Smooth muscle cell (in vitro differentiated cells): ENCODE measurements at regions not wholly inside any gene's neighbourhood (a gene's known extent, or its start where the extent isn't known, plus 50 kb on each side); places are given as distances from the start of the nearest gene placed in this dataset.

Source experiments
- DNase-seq: peaks from one replicate; lab custom pipeline; 2025; ENCODE audit not compliant: unreplicated experiment; lab: John Stamatoyannopoulos, UW
- H2AFZ ChIP-seq: fragments of 200-600 bp; sonication (generic); 2 replicates; pipeline ENCODE4 v1.6.0; 2016; ENCODE audit warnings: antibody characterized with exemption, low read depth, mild to moderate bottlenecking
- H3F3A ChIP-seq: fragments of 200-600 bp; sonication (generic); 2 replicates; pipeline ENCODE4 v1.6.0; 2017; ENCODE audit warnings: antibody characterized with exemption, low read depth
- H3K27ac ChIP-seq: fragments of 200-600 bp; sonication (generic); 2 replicates; pipeline ENCODE4 v1.5.1; 2016; ENCODE audit warnings: low read depth, mild to moderate bottlenecking
- H3K27me3 ChIP-seq: fragments of 200-600 bp; sonication (generic); 2 replicates; pipeline ENCODE4 v1.6.1; 2016; ENCODE audit warnings: low read depth, mild to moderate bottlenecking
- H3K36me3 ChIP-seq: fragments of 200-600 bp; sonication (generic); 2 replicates; pipeline ENCODE4 v1.5.1; 2016; ENCODE audit warnings: low read depth
- H3K4me1 ChIP-seq: fragments of 200-600 bp; sonication (generic); 2 replicates; pipeline ENCODE4 v1.5.1; 2016; ENCODE audit warnings: low read depth
- H3K4me2 ChIP-seq: fragments of 200-600 bp; sonication (generic); 2 replicates; pipeline ENCODE4 v1.6.0; 2016; ENCODE audit warnings: mild to moderate bottlenecking
- H3K4me3 ChIP-seq: fragments of 200-600 bp; sonication (generic); 2 replicates; pipeline ENCODE4 v1.5.1; 2016; ENCODE audit warnings: mild to moderate bottlenecking
- H3K79me2 ChIP-seq: fragments of 200-600 bp; sonication (generic); 2 replicates; pipeline ENCODE4 v1.6.0; 2016; ENCODE audit warnings: low read depth, mild to moderate bottlenecking
- H3K9ac ChIP-seq: fragments of 200-600 bp; sonication (generic); 2 replicates; pipeline ENCODE4 v1.6.0; 2016; ENCODE audit warnings: low read depth
- H3K9me3 ChIP-seq: fragments of 200-600 bp; sonication (generic); replicated peaks from 2 replicates; pipeline ENCODE4 v1.5.1; 2016; ENCODE audit warnings: low read depth
- H4K20me1 ChIP-seq: fragments of 200-600 bp; sonication (generic); 2 replicates; pipeline ENCODE4 v1.6.0; 2016; ENCODE audit warnings: low read depth
- CTCF ChIP-seq: fragments of 200-600 bp; sonication (generic); IDR thresholded peaks from 2 replicates; pipeline ENCODE4 v1.5.1; 2017; ENCODE audit warnings: borderline replicate concordance, mild to moderate bottlenecking, antibody characterized with exemption; ENCODE audit not compliant: insufficient read depth, poor library complexity, severe bottlenecking
- WGBS: methylation state at CpG from one replicate; pipeline ENCODE4 v1.1.7; 2016; ENCODE audit warnings: low lambda C conversion rate; 5-methylcytosine and 5-hydroxymethylcytosine counted together

- Histone ChIP-seq H3K4me1 (no peaks in the 10 kb centered on the region), H3K27ac (no peak overlapping the region), H3K9me3 (no peaks in the 10 kb centered on the region), H3F3A (no peaks in the 10 kb centered on the region), H3K4me2 (no peak overlapping the region), H3K79me2 (no peaks in the 10 kb centered on the region), H3K4me3 (no peak overlapping the region), H4K20me1 (no peaks in the 10 kb centered on the region), H3K27me3 (no peaks in the 10 kb centered on the region), H2AFZ (no peak overlapping the region), H3K36me3 (no peaks in the 10 kb centered on the region), H3K9ac (no peak overlapping the region)
- DNase-seq = no peak
- 92% methylated on average over 2 of the region's 2 CpGs for WGBS
- TF ChIP-seq CTCF = no peak
Observed at GRCh38 chr13:26456650-26457049, 100.8 kb upstream of the WASF3 start.

- H3K36me3 ChIP-seq = no peaks in the 10 kb centered on the region
- no peaks in the 10 kb centered on the region for H3F3A ChIP-seq
- no peaks in the 10 kb centered on the region for H3K27me3 ChIP-seq
- H4K20me1 ChIP-seq = no peaks in the 10 kb centered on the region
- no peak overlapping the region for H3K9ac ChIP-seq
- no peaks in the 10 kb centered on the region for H3K4me1 ChIP-seq
- DNase-seq = no peak
- no peak overlapping the region for H2AFZ ChIP-seq
- H3K9me3 ChIP-seq = no peaks in the 10 kb centered on the region
- no peak overlapping the region for H3K4me2 ChIP-seq
- H3K27ac ChIP-seq = no peak overlapping the region
- H3K79me2 ChIP-seq = no peaks in the 10 kb centered on the region
- no peak overlapping the region for H3K4me3 ChIP-seq
- no peak for TF ChIP-seq CTCF
Observed at GRCh38 chr13:26457212-26457611, 100.3 kb upstream of the WASF3 start.

- Histone ChIP-seq H3K4me1 (no peaks in the 10 kb centered on the region), H3F3A (no peaks in the 10 kb centered on the region), H2AFZ (no peak overlapping the region), H3K4me3 (no peak overlapping the region), H3K4me2 (no peak overlapping the region), H3K27me3 (no peaks in the 10 kb centered on the region), H3K79me2 (no peaks in the 10 kb centered on the region), H4K20me1 (no peaks in the 10 kb centered on the region), H3K9me3 (no peaks in the 10 kb centered on the region), H3K27ac (no peak overlapping the region), H3K36me3 (no peaks in the 10 kb centered on the region), H3K9ac (no peak overlapping the region)
- 91% methylated on average over 10 of the region's 10 CpGs for WGBS
- DNase-seq = no peak
- TF ChIP-seq CTCF = no peak
Observed at GRCh38 chr13:26458196-26458749, 99.2 kb upstream of the WASF3 start.
